Heart left ventricle (tissue), 16 donors: ENCODE measurements at regions not wholly inside any gene's neighbourhood (a gene's known extent, or its start where the extent isn't known, plus 50 kb on each side); places are given as distances from the start of the nearest gene placed in this dataset.

Source experiments
- ATAC-seq, 4 donors: fragments of 200-7000 bp; cut with Tn5 transposase; one replicate each; pipeline ENCODE4 v1.9.1; 2020 to 2022; ENCODE audit warnings: moderate library complexity in 4 of 4, mild to moderate bottlenecking in 3 of 4, moderate number of reproducible peaks in 1 of 4
- DNase-seq, 5 donors: peaks; one replicate each; pipeline ENCODE4 v3.0.0-alpha.2; 2020
- H3K27ac ChIP-seq, 12 donors: fragments of 200-600 bp; sonication (generic) in 4 of 12; one replicate each; pipeline versions ENCODE4 v1.5.0 to v1.8.0; 2016 to 2022; ENCODE audit warnings: mild to moderate bottlenecking in 2 of 12
- H3K27me3 ChIP-seq, 9 donors: fragments of 200-600 bp; sonication (generic) in 2 of 9; one replicate each; pipeline versions ENCODE4 v1.5.1 to v1.8.0; 2016 to 2022; ENCODE audit warnings: mild to moderate bottlenecking in 3 of 9
- H3K36me3 ChIP-seq, 9 donors: fragments of 200-600 bp; sonication (generic) in 2 of 9; one replicate each; pipeline versions ENCODE4 v1.5.0 to v1.8.0; 2018 to 2022; ENCODE audit warnings: mild to moderate bottlenecking in 2 of 9
- H3K4me1 ChIP-seq, 12 donors: fragments of 200-600 bp; sonication (generic) in 4 of 12; one replicate each; pipeline versions ENCODE4 v1.5.0 to v1.8.0; 2016 to 2022; ENCODE audit warnings: mild to moderate bottlenecking in 3 of 12
- H3K4me3 ChIP-seq, 12 donors: fragments of 200-600 bp; sonication (generic) in 4 of 12; one replicate each; pipeline versions ENCODE4 v1.5.0 to v1.8.0; 2017 to 2022; ENCODE audit warnings: mild to moderate bottlenecking in 9 of 12, moderate library complexity in 4 of 12
- H3K9me3 ChIP-seq, 12 donors: fragments of 200-600 bp; sonication (generic) in 4 of 12; one replicate each; pipeline versions ENCODE4 v1.5.0 to v1.8.0; 2016 to 2022; ENCODE audit warnings: mild to moderate bottlenecking in 1 of 12
- CTCF ChIP-seq, 12 donors: fragments of 200-600 bp; sonication (generic) in 4 of 12; IDR thresholded peaks; one replicate each; pipeline versions ENCODE4 v1.5.0 to v1.8.0; 2018 to 2022; ENCODE audit warnings: antibody characterized with exemption in 12 of 12, mild to moderate bottlenecking in 5 of 12
- POLR2A ChIP-seq, 2 donors: fragments of 450-650 bp; IDR thresholded peaks; one replicate each; pipeline ENCODE4 v1.6.1; 2017; ENCODE audit warnings: antibody characterized with exemption in 2 of 2, mild to moderate bottlenecking in 2 of 2, moderate library complexity in 2 of 2
- WGBS, 4 donors: extraction: QIAGEN DNeasy Blood & Tissue Kit in 2 of 4; methylation state at CpG; one replicate each; pipeline versions ENCODE4 v1.1.5 to v1.1.7; 2013 to 2018; 5-methylcytosine and 5-hydroxymethylcytosine counted together
- intact Hi-C, 10 donors: fragments of 100-400 bp; cut with DNase I; formaldehyde crosslinking; loops; one replicate each; pipeline versions ENCODE4 v1.11.1 to v1.14.2; 2022
- donor health status: ischemic (EF 13 %, LVEDD 7.1; RV severe dilation, severe dysfunction).
- donor health status: healthy with polysubstance abuse.
- donor health status: DM: no; HTN: yes; CAD: no.
- donor health status: DM: no; HTN: no; CAD: no.
- donor health status: ischemic (EF 25% LVEDD 6.9; RV normal size, moderate dysfunction).
- donor health status: ischemic (EF 25% LVEDD 5.7; RV mildly dilated, moderate dysfunction).
- donor health status: healthy.
- donor health status: DM: yes; HTN: yes; CAD: no.
- donor health status: ischemic (EF 35%, LVEDD 5.7; RV mildly dilated, moderate dysfunction).
- donor health status: nonischemic (EF 11% LVEDD 7.7; RV severe dilation, severe dysfunction).
- donor health status: DM: yes; HTN: yes; CAD: no.
- donor health status: PGD.
- donor health status: ischemic (EF 29% LVEDD 5.4; RV normal size, mild dysfunction).
- donor health status: nonischemic (EF 23%, LVEDD 6.1; RV moderate dilation, normal function).

GRCh38 chr2:122157158-122157557, 401.7 kb downstream of the TSN start:
- 87 to 89% (median 88%) methylated on average over 10 of the region's 10 CpGs for WGBS, 4 donors
- Histone ChIP-seq H3K27ac (no peak overlapping the region), H3K4me3 (no peak overlapping the region), H3K36me3 (no peaks in the 10 kb centered on the region), H3K9me3 (no peaks in the 10 kb centered on the region), H3K27me3 (no peaks in the 10 kb centered on the region), H3K4me1 (no peaks in the 10 kb centered on the region)
- ATAC-seq = no peak
- intact Hi-C loops = no loop called here
- no peak for DNase-seq
- TF ChIP-seq CTCF (IDR thresholded peaks at IDR 0.05) (no peak), POLR2A (IDR thresholded peaks at IDR 0.05) (no peak)

GRCh38 chr2:122163617-122164016, 408.2 kb downstream of the TSN start:
- H3K36me3 ChIP-seq = no peaks in the 10 kb centered on the region
- H3K4me3 ChIP-seq = no peak overlapping the region
- ATAC-seq (no peak), DNase-seq (no peak)
- TF ChIP-seq CTCF (IDR thresholded peaks at IDR 0.05) (no peak), POLR2A (IDR thresholded peaks at IDR 0.05) (no peak)
- H3K27ac ChIP-seq = no peak overlapping the region
- no peaks in the 10 kb centered on the region for H3K9me3 ChIP-seq
- intact Hi-C loops = no loop called here
- no peaks in the 10 kb centered on the region for H3K27me3 ChIP-seq
- WGBS, 4 donors = 80 to 92% (median 87%) methylated on average over 1 of the region's 1 CpG
- no peaks in the 10 kb centered on the region for H3K4me1 ChIP-seq

- no peak for ATAC-seq
Observed at GRCh38 chr2:122164964-122165363, 409.5 kb downstream of the TSN start.

GRCh38 chr2:122166820-122167219, 411.4 kb downstream of the TSN start:
- no peak for DNase-seq
- ATAC-seq = no peak
- 76 to 80% (median 78%) methylated on average over 4 to 5 of the region's 5 CpGs for WGBS, 4 donors
- TF ChIP-seq CTCF (IDR thresholded peaks at IDR 0.05) (no peak), POLR2A (IDR thresholded peaks at IDR 0.05) (no peak)
- H3K27ac ChIP-seq = no peak overlapping the region
- H3K36me3 ChIP-seq = no peaks in the 10 kb centered on the region
- H3K9me3 ChIP-seq = no peaks in the 10 kb centered on the region
- no peaks in the 10 kb centered on the region for H3K4me1 ChIP-seq
- no peaks in the 10 kb centered on the region for H3K27me3 ChIP-seq
- intact Hi-C loops = no loop called here
- no peak overlapping the region for H3K4me3 ChIP-seq

More at GRCh38 chr2:122164964-122165363, 409.5 kb downstream of the TSN start:
- Histone ChIP-seq H3K4me1 (no peaks in the 10 kb centered on the region), H3K4me3 (no peak overlapping the region), H3K27me3 (no peaks in the 10 kb centered on the region), H3K27ac (no peak overlapping the region), H3K9me3 (no peaks in the 10 kb centered on the region), H3K36me3 (no peaks in the 10 kb centered on the region)
- no peak for DNase-seq
- WGBS, 4 donors = 81 to 90% (median 87%) methylated on average over 8 of the region's 8 CpGs
- intact Hi-C loops = no loop called here
- TF ChIP-seq POLR2A (IDR thresholded peaks at IDR 0.05) (no peak), CTCF (IDR thresholded peaks at IDR 0.05) (no peak)
